ENCODE measurements at regions not wholly inside any gene's neighbourhood (a gene's known extent, or its start where the extent isn't known, plus 50 kb on each side); places are given as distances from the start of the nearest gene placed in this dataset.

- CTCF ChIA-PET, result no interaction called here
- no peak for ATAC-seq (ENCODE audit: poor library complexity)
Observed at GRCh38 chr2:10992023-10992791, 80.5 kb downstream of the KCNF1 start.

GRCh38 chr2:10993001-10993481 is 81.3 kb downstream of the KCNF1 start:
- intact Hi-C loops (cut with DNase I, micrococcal nuclease), result no loop called here
- Mint-ChIP-seq H3K36me3 (ENCODE audit: low read depth) (no peaks in the 10 kb centered on the region), H3K27me3 (no peaks in the 10 kb centered on the region), H3K9me3 (no peaks in the 10 kb centered on the region), H3K4me3 (no peak overlapping the region), H3K27ac (no peak overlapping the region), H3K4me1 (ENCODE audit: low read depth) (no peaks in the 10 kb centered on the region)
- Histone ChIP-seq H3K4me3 (ENCODE audit: low read length) (no peak overlapping the region), H3K9me3 (ENCODE audit: control insufficient read depth in 1 of 2, insufficient read depth in 1 of 2, low read length in 2 of 2) (no peaks in the 10 kb centered on the region), H3K27ac (ENCODE audit: low read depth in 1 of 2, low read length in 2 of 2) (no peak overlapping the region), H3K27me3 (ENCODE audit: control insufficient read depth in 1 of 2, insufficient read depth in 2 of 2, low read length in 2 of 2) (no peaks in the 10 kb centered on the region), H3K36me3 (ENCODE audit: insufficient read depth, low read length) (no peaks in the 10 kb centered on the region), H3K4me1 (ENCODE audit: insufficient read depth, low read length) (no peaks in the 10 kb centered on the region)
- TF ChIP-seq CTCF (IDR thresholded peaks at IDR 0.05), result no peak
- no peak for DNase-seq
- CTCF ChIA-PET, result no interaction called here
- ATAC-seq (ENCODE audit: poor library complexity), result no peak
- POLR2A ChIA-PET, result no interaction called here

More at GRCh38 chr2:10992023-10992791, 80.5 kb downstream of the KCNF1 start:
- no peaks in the 10 kb centered on the region for H3K36me3 Mint-ChIP-seq (ENCODE audit: low read depth)
- H3K27ac Mint-ChIP-seq, result no peak overlapping the region
- POLR2A ChIA-PET, result interaction anchor here (1.0 kb wide), 1 partner anchor 12 kb away, joined by 3 read pairs; no protein-coding TSS in a partner anchor
- no peaks in the 10 kb centered on the region for H3K27me3 Mint-ChIP-seq
- H3K4me3 Mint-ChIP-seq, result no peak overlapping the region
- intact Hi-C loops (cut with DNase I, micrococcal nuclease), result no loop called here
- H3K4me3 ChIP-seq (ENCODE audit: low read length), result no peak overlapping the region
- H3K36me3 ChIP-seq (ENCODE audit: insufficient read depth, low read length), result no peaks in the 10 kb centered on the region
- no peaks in the 10 kb centered on the region for H3K27me3 ChIP-seq (ENCODE audit: control insufficient read depth in 1 of 2, insufficient read depth in 2 of 2, low read length in 2 of 2)
- H3K27ac ChIP-seq (ENCODE audit: low read depth in 1 of 2, low read length in 2 of 2), result no peak overlapping the region
- TF ChIP-seq CTCF (IDR thresholded peaks at IDR 0.05), result no peak
- H3K9me3 Mint-ChIP-seq, result no peaks in the 10 kb centered on the region
- no peak for DNase-seq
- no peaks in the 10 kb centered on the region for H3K4me1 Mint-ChIP-seq (ENCODE audit: low read depth)
- no peaks in the 10 kb centered on the region for H3K4me1 ChIP-seq (ENCODE audit: insufficient read depth, low read length)
- H3K9me3 ChIP-seq (ENCODE audit: control insufficient read depth in 1 of 2, insufficient read depth in 1 of 2, low read length in 2 of 2), result no peaks in the 10 kb centered on the region

GRCh38 chr2:10995366-10995970 is 83.7 kb downstream of the KCNF1 start:
- no peak overlapping the region for H3K27ac ChIP-seq (ENCODE audit: low read depth in 1 of 2, low read length in 2 of 2)

More at GRCh38 chr2:10995366-10995970, 83.7 kb downstream of the KCNF1 start:
- Histone ChIP-seq H3K4me3 (ENCODE audit: low read length) (no peak overlapping the region), H3K9me3 (ENCODE audit: control insufficient read depth in 1 of 2, insufficient read depth in 1 of 2, low read length in 2 of 2) (no peaks in the 10 kb centered on the region), H3K27me3 (ENCODE audit: control insufficient read depth in 1 of 2, insufficient read depth in 2 of 2, low read length in 2 of 2) (no peaks in the 10 kb centered on the region), H3K4me1 (ENCODE audit: insufficient read depth, low read length) (no peaks in the 10 kb centered on the region), H3K36me3 (ENCODE audit: insufficient read depth, low read length) (no peaks in the 10 kb centered on the region)
- Mint-ChIP-seq H3K4me1 (ENCODE audit: low read depth) (no peaks in the 10 kb centered on the region), H3K9me3 (no peaks in the 10 kb centered on the region), H3K4me3 (no peak overlapping the region), H3K36me3 (ENCODE audit: low read depth) (no peaks in the 10 kb centered on the region), H3K27ac (no peak overlapping the region), H3K27me3 (no peaks in the 10 kb centered on the region)
- TF ChIP-seq CTCF (IDR thresholded peaks at IDR 0.05), result no peak
- ATAC-seq (ENCODE audit: poor library complexity) (no peak), DNase-seq (no peak)
- ChIA-PET CTCF (no interaction called here), POLR2A (no interaction called here)
- intact Hi-C loops (cut with DNase I, micrococcal nuclease), result no loop called here
